Vagina (tissue), 2 donors: ENCODE measurements at regions not wholly inside any gene's neighbourhood (a gene's known extent, or its start where the extent isn't known, plus 50 kb on each side); places are given as distances from the start of the nearest gene placed in this dataset.

Source experiments
- POLR2A ChIP-seq, 2 donors: fragments of 450-650 bp; IDR thresholded peaks; one replicate each; pipeline ENCODE4 v1.6.1; 2017; ENCODE audit warnings: antibody characterized with exemption in 2 of 2, mild to moderate bottlenecking in 2 of 2, moderate library complexity in 2 of 2
- TF ChIP-seq, protein P1 (sequence below), 3 experiments: fragments of 450-650 bp in 2 of 3; fragments of 200-600 bp in 1 of 3; sonication (generic) in 1 of 3; IDR thresholded peaks; one replicate each; pipeline ENCODE4 v1.5.1; 2017 to 2019; ENCODE audit warnings: antibody characterized with exemption in 3 of 3, mild to moderate bottlenecking in 2 of 3, moderate library complexity in 2 of 3

- no peak for TF ChIP-seq POLR2A (IDR thresholded peaks at IDR 0.05)
- TF ChIP-seq, protein P1, sequence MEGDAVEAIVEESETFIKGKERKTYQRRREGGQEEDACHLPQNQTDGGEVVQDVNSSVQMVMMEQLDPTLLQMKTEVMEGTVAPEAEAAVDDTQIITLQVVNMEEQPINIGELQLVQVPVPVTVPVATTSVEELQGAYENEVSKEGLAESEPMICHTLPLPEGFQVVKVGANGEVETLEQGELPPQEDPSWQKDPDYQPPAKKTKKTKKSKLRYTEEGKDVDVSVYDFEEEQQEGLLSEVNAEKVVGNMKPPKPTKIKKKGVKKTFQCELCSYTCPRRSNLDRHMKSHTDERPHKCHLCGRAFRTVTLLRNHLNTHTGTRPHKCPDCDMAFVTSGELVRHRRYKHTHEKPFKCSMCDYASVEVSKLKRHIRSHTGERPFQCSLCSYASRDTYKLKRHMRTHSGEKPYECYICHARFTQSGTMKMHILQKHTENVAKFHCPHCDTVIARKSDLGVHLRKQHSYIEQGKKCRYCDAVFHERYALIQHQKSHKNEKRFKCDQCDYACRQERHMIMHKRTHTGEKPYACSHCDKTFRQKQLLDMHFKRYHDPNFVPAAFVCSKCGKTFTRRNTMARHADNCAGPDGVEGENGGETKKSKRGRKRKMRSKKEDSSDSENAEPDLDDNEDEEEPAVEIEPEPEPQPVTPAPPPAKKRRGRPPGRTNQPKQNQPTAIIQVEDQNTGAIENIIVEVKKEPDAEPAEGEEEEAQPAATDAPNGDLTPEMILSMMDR (IDR thresholded peaks at IDR 0.05): no peak
Observed at GRCh38 chr4:117560329-117560728, 474.0 kb upstream of the NDST3 start.
